ENCODE measurements at regions not wholly inside any gene's neighbourhood (a gene's known extent, or its start where the extent isn't known, plus 50 kb on each side); places are given as distances from the start of the nearest gene placed in this dataset.

DNA sequence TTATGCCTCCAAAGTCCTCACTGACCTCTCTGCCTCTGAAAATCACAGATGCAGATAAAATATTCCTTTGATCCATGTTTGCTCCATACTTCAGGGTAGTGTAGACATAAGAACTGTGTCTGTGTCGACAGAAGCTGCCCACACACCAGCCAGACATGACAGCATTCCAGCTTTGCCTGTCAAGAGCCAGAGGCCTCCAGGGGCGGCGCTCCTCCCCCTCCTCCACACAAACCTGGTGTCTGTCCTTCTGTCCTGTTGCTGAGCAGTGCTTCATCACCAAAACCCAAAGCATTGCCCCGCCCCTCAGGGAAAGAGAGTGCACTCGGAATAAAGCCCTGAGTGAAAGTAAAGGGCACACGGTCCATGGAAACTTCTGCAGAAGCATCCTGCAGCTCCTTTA is 379.4 kb downstream of the FBXW7 start:
- Mint-ChIP-seq H3K36me3 (ENCODE audit: insufficient read depth, unreplicated experiment) (no peaks in the 10 kb centered on the region), H3K4me3 (ENCODE audit: unreplicated experiment) (no peak overlapping the region), H3K27ac (ENCODE audit: unreplicated experiment) (no peak overlapping the region), H3K4me1 (ENCODE audit: low read depth, unreplicated experiment) (peaks cover 6% of the 10 kb centered on the region), H3K9me3 (ENCODE audit: unreplicated experiment) (no peaks in the 10 kb centered on the region), H3K27me3 (ENCODE audit: insufficient read depth, unreplicated experiment) (no peaks in the 10 kb centered on the region)
- H3K9me3 ChIP-seq: no peaks in the 10 kb centered on the region; the same call in 1 of the 2 replicates
- intact Hi-C loops (cut with micrococcal nuclease; ENCODE audit: unreplicated experiment): no loop called here
- POLR2A ChIA-PET: no interaction called here
- TF ChIP-seq, protein P1, sequence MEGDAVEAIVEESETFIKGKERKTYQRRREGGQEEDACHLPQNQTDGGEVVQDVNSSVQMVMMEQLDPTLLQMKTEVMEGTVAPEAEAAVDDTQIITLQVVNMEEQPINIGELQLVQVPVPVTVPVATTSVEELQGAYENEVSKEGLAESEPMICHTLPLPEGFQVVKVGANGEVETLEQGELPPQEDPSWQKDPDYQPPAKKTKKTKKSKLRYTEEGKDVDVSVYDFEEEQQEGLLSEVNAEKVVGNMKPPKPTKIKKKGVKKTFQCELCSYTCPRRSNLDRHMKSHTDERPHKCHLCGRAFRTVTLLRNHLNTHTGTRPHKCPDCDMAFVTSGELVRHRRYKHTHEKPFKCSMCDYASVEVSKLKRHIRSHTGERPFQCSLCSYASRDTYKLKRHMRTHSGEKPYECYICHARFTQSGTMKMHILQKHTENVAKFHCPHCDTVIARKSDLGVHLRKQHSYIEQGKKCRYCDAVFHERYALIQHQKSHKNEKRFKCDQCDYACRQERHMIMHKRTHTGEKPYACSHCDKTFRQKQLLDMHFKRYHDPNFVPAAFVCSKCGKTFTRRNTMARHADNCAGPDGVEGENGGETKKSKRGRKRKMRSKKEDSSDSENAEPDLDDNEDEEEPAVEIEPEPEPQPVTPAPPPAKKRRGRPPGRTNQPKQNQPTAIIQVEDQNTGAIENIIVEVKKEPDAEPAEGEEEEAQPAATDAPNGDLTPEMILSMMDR (IDR thresholded peaks at IDR 0.05; ENCODE audit: insufficient read depth in 1 of 2, low read depth in 1 of 2, low read length in 1 of 2, severe bottlenecking in 1 of 2, unreplicated experiment in 1 of 2): no peak
- no TSS peak for BruUV-seq (replicated peaks)
- CTCF ChIA-PET: no interaction called here
- no peak overlapping the region for H3K4me3 ChIP-seq (ENCODE audit: low read depth, low read length)
- no peaks in the 10 kb centered on the region for H3K36me3 ChIP-seq (ENCODE audit: control insufficient read depth, insufficient read depth, low read length)
- H3K4me1 ChIP-seq: peaks cover 9% of the 10 kb centered on the region; the same call in 1 of the 2 replicates
- peak; percentile 69 to 74 for DNase-seq
- H3K27me3 ChIP-seq (replicated peaks; ENCODE audit: control insufficient read depth, insufficient read depth, low read length): no peaks in the 10 kb centered on the region

DNA sequence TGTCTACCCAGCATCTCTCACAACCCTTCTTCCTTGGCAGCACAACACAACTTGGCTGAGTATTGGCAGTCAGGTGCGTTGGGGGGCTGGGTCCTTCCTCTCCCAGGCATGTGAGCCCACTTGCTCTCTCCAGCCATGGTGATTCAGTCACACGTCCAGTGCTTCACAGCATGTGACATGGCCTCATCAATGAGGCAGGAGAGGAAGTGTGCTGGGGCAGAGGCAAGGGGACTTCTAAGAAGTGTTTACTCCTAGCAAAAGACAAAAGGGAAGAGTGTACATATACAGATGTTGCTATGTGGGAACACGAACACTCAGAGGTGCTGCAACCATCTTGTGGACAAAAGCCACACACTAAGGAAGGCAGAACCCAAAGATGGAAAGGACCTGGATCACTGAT is 380.8 kb downstream of the FBXW7 start:
- DNase-seq: no peak
- H3K9me3 Mint-ChIP-seq (ENCODE audit: unreplicated experiment): no peaks in the 10 kb centered on the region
- ChIA-PET CTCF (no interaction called here), POLR2A (no interaction called here)
- H3K36me3 Mint-ChIP-seq (ENCODE audit: insufficient read depth, unreplicated experiment): no peaks in the 10 kb centered on the region
- TF ChIP-seq, protein P1 (IDR thresholded peaks at IDR 0.05; ENCODE audit: insufficient read depth in 1 of 2, low read depth in 1 of 2, low read length in 1 of 2, severe bottlenecking in 1 of 2, unreplicated experiment in 1 of 2): no peak
- no peaks in the 10 kb centered on the region for H3K36me3 ChIP-seq (ENCODE audit: control insufficient read depth, insufficient read depth, low read length)
- H3K27ac Mint-ChIP-seq (ENCODE audit: unreplicated experiment): no peak overlapping the region
- H3K4me1 Mint-ChIP-seq (ENCODE audit: low read depth, unreplicated experiment): peaks cover 6% of the 10 kb centered on the region
- no peak overlapping the region for H3K4me3 ChIP-seq (ENCODE audit: low read depth, low read length)
- no TSS peak for BruUV-seq (replicated peaks)
- no peaks in the 10 kb centered on the region for H3K27me3 Mint-ChIP-seq (ENCODE audit: insufficient read depth, unreplicated experiment)
- peaks cover 9% of the 10 kb centered on the region; the same call in 1 of the 2 replicates for H3K4me1 ChIP-seq
- intact Hi-C loops (cut with micrococcal nuclease; ENCODE audit: unreplicated experiment): no loop called here
- H3K27me3 ChIP-seq (replicated peaks; ENCODE audit: control insufficient read depth, insufficient read depth, low read length): no peaks in the 10 kb centered on the region
- H3K4me3 Mint-ChIP-seq (ENCODE audit: unreplicated experiment): no peak overlapping the region
- H3K9me3 ChIP-seq: no peaks in the 10 kb centered on the region; the same call in 1 of the 2 replicates

GRCh38 chr4:152154433-152154832 is 381.5 kb downstream of the FBXW7 start:
- Histone ChIP-seq H3K9me3 (no peaks in the 10 kb centered on the region; the same call in 1 of the 2 replicates), H3K4me3 (ENCODE audit: low read depth, low read length) (no peak overlapping the region), H3K27me3 (replicated peaks; ENCODE audit: control insufficient read depth, insufficient read depth, low read length) (no peaks in the 10 kb centered on the region), H3K4me1 (peaks cover 9% of the 10 kb centered on the region; the same call in 1 of the 2 replicates), H3K36me3 (ENCODE audit: control insufficient read depth, insufficient read depth, low read length) (no peaks in the 10 kb centered on the region)
- ChIA-PET POLR2A (no interaction called here), CTCF (no interaction called here)
- no peaks in the 10 kb centered on the region for H3K27me3 Mint-ChIP-seq (ENCODE audit: insufficient read depth, unreplicated experiment)
- DNase-seq: no peak
- BruUV-seq (replicated peaks): no TSS peak
- H3K4me3 Mint-ChIP-seq (ENCODE audit: unreplicated experiment): no peak overlapping the region
- intact Hi-C loops (cut with micrococcal nuclease; ENCODE audit: unreplicated experiment): no loop called here
- no peaks in the 10 kb centered on the region for H3K9me3 Mint-ChIP-seq (ENCODE audit: unreplicated experiment)
- H3K4me1 Mint-ChIP-seq (ENCODE audit: low read depth, unreplicated experiment): peaks cover 6% of the 10 kb centered on the region
- H3K36me3 Mint-ChIP-seq (ENCODE audit: insufficient read depth, unreplicated experiment): no peaks in the 10 kb centered on the region
- no peak overlapping the region for H3K27ac Mint-ChIP-seq (ENCODE audit: unreplicated experiment)
- TF ChIP-seq, protein P1 (IDR thresholded peaks at IDR 0.05; ENCODE audit: insufficient read depth in 1 of 2, low read depth in 1 of 2, low read length in 1 of 2, severe bottlenecking in 1 of 2, unreplicated experiment in 1 of 2): no peak

Data from Caco-2 (cell line).